ENCODE measurements at regions not wholly inside any gene's neighbourhood (a gene's known extent, or its start where the extent isn't known, plus 50 kb on each side); places are given as distances from the start of the nearest gene placed in this dataset.
A peak's percentile ranks its signal among the peaks of the same experiment; 100 is the strongest.

DNA sequence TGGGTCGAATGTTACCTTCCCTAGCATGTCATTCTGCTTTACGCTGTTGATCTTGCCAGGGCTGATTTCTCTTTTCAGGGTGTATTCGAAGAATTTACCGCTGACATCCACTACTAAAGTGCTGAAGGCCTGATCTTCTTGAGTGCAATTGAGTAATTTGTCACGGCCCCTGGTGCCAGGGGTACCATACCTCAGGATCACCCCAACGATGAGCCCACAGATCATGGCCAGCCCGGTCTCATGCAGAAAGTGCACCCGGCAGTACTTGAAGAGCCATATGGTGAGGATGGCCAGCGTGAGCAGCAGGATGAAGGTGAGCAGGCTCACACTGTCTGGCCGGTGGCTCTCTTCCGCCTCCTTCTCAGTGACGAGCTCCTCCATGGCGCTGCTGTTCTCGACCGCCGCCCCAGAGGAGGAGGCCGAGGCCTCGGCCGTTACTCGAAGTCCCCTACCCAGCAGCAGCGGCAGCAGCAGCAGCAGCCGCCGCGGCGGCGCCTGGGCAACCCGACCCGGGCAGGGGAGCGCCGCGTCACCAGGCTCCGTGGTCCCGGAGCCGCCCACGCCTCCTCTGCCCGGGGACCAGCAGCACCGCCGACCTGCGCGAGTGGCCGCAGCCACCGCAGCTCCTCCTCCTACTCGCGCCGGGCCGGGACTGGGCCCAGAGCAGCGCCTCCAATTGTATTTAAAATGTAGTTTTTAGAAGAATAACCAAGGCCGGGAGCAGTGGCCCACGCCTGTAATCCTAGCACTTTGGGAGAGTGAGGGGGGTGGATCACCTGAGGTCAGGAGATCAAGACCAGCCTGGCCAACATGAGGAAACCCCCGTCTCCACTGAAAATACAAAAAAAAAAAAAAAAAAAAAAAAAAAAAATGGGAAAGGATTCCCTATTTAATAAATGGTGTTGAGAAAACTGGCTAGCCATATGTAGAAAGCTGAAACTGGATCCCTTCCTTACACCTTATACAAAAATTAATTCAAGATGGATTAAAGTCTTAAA, 58.5 kb upstream of the TMPO start:
- no peaks in the 10 kb centered on the region for H3K9me3 ChIP-seq
- intact Hi-C loops (cut with DNase I; ENCODE audit: low total_unique reads), result no loop called here
- peak overlapping the region; percentile 37 to 70 (median 57) for H3K4me3 ChIP-seq
- TF ChIP-seq POLR2AphosphoS5 (IDR thresholded peaks at IDR 0.05), result no peak
- no peak for TF ChIP-seq POLR2A (IDR thresholded peaks at IDR 0.05)
- TF ChIP-seq CTCF (IDR thresholded peaks at IDR 0.05), result no peak
- peak overlapping the region; percentile 40 to 48 for H3K27ac ChIP-seq
- DNase-seq (ENCODE audit: low spot score in 2 of 2), result peak in 1 of 2 donors; percentile 22
- no peaks in the 10 kb centered on the region for H3K4me1 ChIP-seq
- no peaks in the 10 kb centered on the region for H3K27me3 ChIP-seq
- H3K36me3 ChIP-seq, result no peaks in the 10 kb centered on the region

GRCh38 chr12:98464190-98464589, 51.2 kb upstream of the TMPO start:
- TF ChIP-seq CTCF (IDR thresholded peaks at IDR 0.05) (no peak), POLR2A (IDR thresholded peaks at IDR 0.05) (no peak), POLR2AphosphoS5 (IDR thresholded peaks at IDR 0.05) (no peak)
- DNase-seq (ENCODE audit: low spot score in 2 of 2), result no peak

GRCh38 chr12:98465505-98465904, 49.9 kb upstream of the TMPO start:
- Histone ChIP-seq H3K27ac (no peak overlapping the region), H3K4me3 (no peak overlapping the region), H3K4me1 (no peaks in the 10 kb centered on the region), H3K36me3 (no peaks in the 10 kb centered on the region), H3K9me3 (no peaks in the 10 kb centered on the region), H3K27me3 (no peaks in the 10 kb centered on the region)
- DNase-seq (ENCODE audit: low spot score in 2 of 2), result no peak
- no peak for TF ChIP-seq POLR2A (IDR thresholded peaks at IDR 0.05)
- no peak for TF ChIP-seq POLR2AphosphoS5 (IDR thresholded peaks at IDR 0.05)
- no peak for TF ChIP-seq CTCF (IDR thresholded peaks at IDR 0.05)
- intact Hi-C loops (cut with DNase I; ENCODE audit: low total_unique reads), result no loop called here

More at GRCh38 chr12:98464190-98464589, 51.2 kb upstream of the TMPO start:
- Histone ChIP-seq H3K27ac (no peak overlapping the region), H3K9me3 (no peaks in the 10 kb centered on the region), H3K4me1 (no peaks in the 10 kb centered on the region), H3K27me3 (no peaks in the 10 kb centered on the region), H3K4me3 (no peak overlapping the region), H3K36me3 (no peaks in the 10 kb centered on the region)
- intact Hi-C loops (cut with DNase I; ENCODE audit: low total_unique reads), result no loop called here

All from breast epithelium (tissue), 4 donors.